IPS DF 4.7 (cell line): ENCODE measurements at regions not wholly inside any gene's neighbourhood (a gene's known extent, or its start where the extent isn't known, plus 50 kb on each side); places are given as distances from the start of the nearest gene placed in this dataset.

Experiments used
- DNase-seq: peaks from one replicate; pipeline ENCODE4 v3.0.0-alpha.2; 2013; ENCODE audit warnings: low spot score; ENCODE audit errors: extremely low read depth

GRCh38 chr4:169811476-169811875 is 53.7 kb upstream of the HPF1 start:
- no peak for DNase-seq

DNA sequence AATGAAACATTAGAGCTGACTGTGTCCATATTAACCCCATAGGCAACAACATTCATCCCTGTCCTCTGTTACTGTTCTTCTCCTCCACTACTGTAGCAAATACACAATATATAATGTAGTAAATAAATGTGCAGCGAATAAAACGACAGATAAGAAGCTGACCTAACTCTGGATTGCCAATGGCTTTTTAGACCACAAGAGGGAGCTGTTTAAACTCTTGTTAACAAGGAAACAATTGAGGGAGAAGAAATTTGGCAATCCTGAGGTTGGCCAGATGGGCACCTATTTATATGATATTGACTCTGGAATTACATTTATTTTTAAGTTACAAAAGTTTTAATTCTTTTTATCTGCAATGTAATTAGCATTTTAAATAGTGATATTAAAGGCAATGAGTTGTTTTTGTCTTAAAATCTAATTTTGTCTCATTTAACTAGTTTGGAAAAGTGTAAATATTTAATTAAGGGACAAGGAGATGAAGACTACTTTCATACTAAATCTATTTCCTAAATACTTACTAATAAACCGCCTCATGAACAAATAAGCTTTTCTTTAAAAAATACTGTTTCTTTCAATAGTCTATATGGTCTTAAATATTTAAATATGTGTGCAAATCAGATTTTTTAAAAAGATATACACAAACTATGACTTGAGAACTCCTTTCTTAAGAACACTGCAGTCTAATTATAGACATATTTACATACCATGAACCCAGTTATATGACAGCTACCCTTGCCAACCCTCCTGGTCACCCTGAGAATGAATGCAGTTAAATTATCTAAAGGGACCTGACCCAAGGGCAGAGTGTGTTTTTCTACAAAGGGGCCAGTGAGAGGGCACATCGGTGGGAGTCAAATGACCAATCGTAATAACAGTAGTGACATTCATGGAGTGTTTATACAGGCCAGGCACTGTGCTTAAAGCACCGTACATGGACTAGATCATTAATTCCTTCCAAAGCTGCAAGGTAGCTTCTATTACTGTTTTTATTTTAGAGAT is 52.9 kb upstream of the HPF1 start:
- peak; percentile 58 for DNase-seq

DNA sequence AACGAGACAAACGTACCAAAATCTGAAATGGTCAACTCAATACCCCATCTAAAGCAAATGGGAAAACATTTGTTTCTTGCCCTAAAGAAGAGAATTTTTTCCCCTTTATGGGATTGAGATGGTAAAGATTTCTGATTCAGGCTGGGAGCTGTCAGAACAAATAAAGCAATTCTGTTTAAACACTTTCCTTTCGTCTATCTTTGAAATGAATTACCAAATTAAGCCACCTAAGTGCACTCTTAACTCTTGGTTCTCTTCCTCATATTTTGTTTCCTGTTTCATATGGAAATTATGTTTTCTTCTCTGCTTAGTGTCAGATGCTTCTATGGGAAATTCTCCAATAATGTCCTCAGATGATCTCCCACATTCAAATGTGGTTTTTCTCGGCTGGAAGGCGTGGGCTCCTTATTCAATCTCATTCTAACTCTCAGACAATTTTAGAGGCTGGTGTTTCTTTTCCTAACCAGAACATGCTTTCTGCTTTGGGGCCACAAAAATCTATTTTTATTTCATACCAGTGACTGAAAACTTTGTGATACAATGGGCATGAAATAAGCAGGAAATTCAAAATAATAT is 50.3 kb upstream of the HPF1 start:
- no peak for DNase-seq
